GM23338 (cell line): ENCODE measurements at regions not wholly inside any gene's neighbourhood (a gene's known extent, or its start where the extent isn't known, plus 50 kb on each side); places are given as distances from the start of the nearest gene placed in this dataset.
A peak's percentile ranks its signal among the peaks of the same experiment; 100 is the strongest.

Source experiments
- ATAC-seq: fragments of 200-7000 bp; cut with Tn5 transposase; 3 replicates; pipeline ENCODE4 v1.9.1; 2020
- DNase-seq: peaks from one replicate; pipeline ENCODE4 v3.0.0-alpha.2; 2015; ENCODE audit warnings: low spot score
- H2AFZ ChIP-seq: fragments of 200-600 bp; sonication (generic); 2 replicates; pipeline ENCODE4 v1.8.0; 2016; ENCODE audit warnings: antibody characterized with exemption, mild to moderate bottlenecking, moderate library complexity
- H3F3A ChIP-seq: fragments of 200-600 bp; sonication (generic); replicated peaks from 2 replicates; pipeline ENCODE4 v1.8.0; 2017; ENCODE audit warnings: antibody characterized with exemption, mixed run types, low read depth
- H3K27ac ChIP-seq: fragments of 200-600 bp; sonication (generic); 2 replicates; pipeline ENCODE4 v1.6.1; 2016; ENCODE audit warnings: low read depth
- H3K27me3 ChIP-seq: fragments of 200-600 bp; sonication (generic); 2 replicates; pipeline ENCODE4 v1.8.0; 2016; ENCODE audit warnings: mild to moderate bottlenecking, mixed run types, moderate library complexity; ENCODE audit not compliant: insufficient read depth
- H3K36me3 ChIP-seq: fragments of 200-600 bp; sonication (generic); 2 replicates; pipeline ENCODE4 v1.8.0; 2016; ENCODE audit warnings: mild to moderate bottlenecking; ENCODE audit not compliant: insufficient read depth
- H3K4me1 ChIP-seq: fragments of 200-600 bp; sonication (generic); 2 replicates; pipeline ENCODE4 v1.8.0; 2016; ENCODE audit warnings: mild to moderate bottlenecking, moderate library complexity; ENCODE audit not compliant: insufficient read depth
- H3K4me2 ChIP-seq: fragments of 200-600 bp; sonication (generic); 2 replicates; pipeline ENCODE4 v1.7.1; 2017; ENCODE audit warnings: mixed run types
- H3K4me3 ChIP-seq: fragments of 200-600 bp; sonication (generic); 2 replicates; pipeline ENCODE4 v1.6.1; 2016; ENCODE audit warnings: mixed run types
- H3K79me2 ChIP-seq: fragments of 200-600 bp; sonication (generic); replicated peaks from 2 replicates; pipeline ENCODE4 v1.8.0; 2017; ENCODE audit warnings: mild to moderate bottlenecking; ENCODE audit not compliant: insufficient read depth
- H3K9me2 ChIP-seq: fragments of 200-600 bp; sonication (generic); 2 replicates; pipeline ENCODE4 v1.8.0; 2017; ENCODE audit not compliant: insufficient read depth
- H4K20me1 ChIP-seq: fragments of 200-600 bp; sonication (generic); replicated peaks from 2 replicates; pipeline ENCODE4 v1.8.0; 2017; ENCODE audit warnings: mild to moderate bottlenecking; ENCODE audit not compliant: insufficient read depth
- H3K27ac Mint-ChIP-seq: 2 replicates; pipeline ENCODE4 v1.8.0; 2020; ENCODE audit warnings: inconsistent platforms, mild to moderate bottlenecking, moderate library complexity, mixed read lengths
- H3K27me3 Mint-ChIP-seq: 3 replicates; pipeline ENCODE4 v1.8.0; 2022; ENCODE audit warnings: low read depth, mild to moderate bottlenecking, moderate library complexity, mixed read lengths, inconsistent platforms; ENCODE audit not compliant: insufficient read depth, poor library complexity
- H3K36me3 Mint-ChIP-seq: 3 replicates; pipeline ENCODE4 v1.8.0; 2021; ENCODE audit warnings: low read depth, mild to moderate bottlenecking, inconsistent platforms, moderate library complexity, mixed read lengths
- H3K4me1 Mint-ChIP-seq: 3 replicates; pipeline ENCODE4 v1.8.0; 2020; ENCODE audit warnings: mild to moderate bottlenecking, inconsistent platforms, mixed read lengths
- H3K4me3 Mint-ChIP-seq: 3 replicates; pipeline ENCODE4 v1.8.0; 2021; ENCODE audit warnings: moderate library complexity, mild to moderate bottlenecking, inconsistent platforms, mixed read lengths
- H3K9me3 Mint-ChIP-seq: 3 replicates; pipeline ENCODE4 v1.8.0; 2020; ENCODE audit warnings: moderate library complexity, mild to moderate bottlenecking, inconsistent platforms, mixed read lengths
- CTCF ChIP-seq, 2 experiments: fragments of 200-600 bp in 1 of 2; sonication (generic) in 1 of 2; conservative IDR thresholded peaks; 2 replicates each; pipeline versions ENCODE4 v1.5.1 to v1.6.1; 2016 to 2017; ENCODE audit warnings: antibody characterized with exemption in 2 of 2, low read depth in 2 of 2, mild to moderate bottlenecking in 2 of 2, moderate library complexity in 1 of 2
- ETS1 ChIP-seq: IDR thresholded peaks from 2 replicates; pipeline ENCODE4 v1.6.1; 2016; ENCODE audit warnings: antibody characterized with exemption
- EZH2phosphoT487 ChIP-seq: fragments of 200-600 bp; sonication (generic); IDR thresholded peaks from one replicate; pipeline ENCODE4 v1.8.1; 2018; ENCODE audit warnings: antibody characterized with exemption; ENCODE audit not compliant: unreplicated experiment
- POLR2AphosphoS5 ChIP-seq: IDR thresholded peaks from 2 replicates; pipeline ENCODE4 v1.6.1; 2016; ENCODE audit warnings: antibody characterized with exemption, low read depth
- REST ChIP-seq: IDR thresholded peaks from one replicate; pipeline ENCODE4 v1.6.1; 2018; ENCODE audit warnings: antibody characterized with exemption; ENCODE audit not compliant: unreplicated experiment

- no peaks in the 10 kb centered on the region for H3K9me2 ChIP-seq
- H3K27ac ChIP-seq, result no peak overlapping the region
- H3K4me2 ChIP-seq, result no peak overlapping the region
- Mint-ChIP-seq H3K27ac (no peak overlapping the region), H3K27me3 (peaks cover 6% of the 10 kb centered on the region), H3K36me3 (no peaks in the 10 kb centered on the region), H3K4me3 (no peak overlapping the region), H3K4me1 (peaks cover 4% of the 10 kb centered on the region), H3K9me3 (no peaks in the 10 kb centered on the region)
- TF ChIP-seq REST, result peak; percentile 52
- no peak for TF ChIP-seq ETS1
- TF ChIP-seq POLR2AphosphoS5, result no peak
- no peak; the same call in 2 of the 3 replicates for ATAC-seq
- H3K79me2 ChIP-seq, result no peaks in the 10 kb centered on the region
- DNase-seq, result no peak
- H2AFZ ChIP-seq, result no peak overlapping the region
- no peaks in the 10 kb centered on the region for H3F3A ChIP-seq
- H3K4me3 ChIP-seq, result no peak overlapping the region
- H4K20me1 ChIP-seq, result no peaks in the 10 kb centered on the region
- H3K27me3 ChIP-seq, result no peaks in the 10 kb centered on the region
- H3K4me1 ChIP-seq, result no peaks in the 10 kb centered on the region
- no peaks in the 10 kb centered on the region for H3K36me3 ChIP-seq
These were observed 255.5 kb upstream of the B3GAT1 start for GRCh38 chr11:134667505-134667904.

GRCh38 chr11:134667175-134667500 is 255.1 kb upstream of the B3GAT1 start:
- Histone ChIP-seq H4K20me1 (no peaks in the 10 kb centered on the region), H3K4me1 (no peaks in the 10 kb centered on the region), H3K36me3 (no peaks in the 10 kb centered on the region), H3K27me3 (no peaks in the 10 kb centered on the region), H3F3A (no peaks in the 10 kb centered on the region), H3K9me2 (no peaks in the 10 kb centered on the region), H2AFZ (no peak overlapping the region), H3K27ac (no peak overlapping the region), H3K79me2 (no peaks in the 10 kb centered on the region), H3K4me2 (no peak overlapping the region), H3K4me3 (no peak overlapping the region)
- ATAC-seq (no peak), DNase-seq (no peak)
- peaks cover 4% of the 10 kb centered on the region for H3K4me1 Mint-ChIP-seq
- no peaks in the 10 kb centered on the region; the same call in 2 of the 3 replicates for H3K36me3 Mint-ChIP-seq
- H3K4me3 Mint-ChIP-seq, result no peak overlapping the region
- H3K27me3 Mint-ChIP-seq, result peaks cover 6% of the 10 kb centered on the region
- H3K27ac Mint-ChIP-seq, result no peak overlapping the region
- H3K9me3 Mint-ChIP-seq, result peaks cover 2% of the 10 kb centered on the region; the same call in 2 of the 3 replicates
- TF ChIP-seq EZH2phosphoT487 (no peak), REST (no peak), CTCF (conservative IDR thresholded peaks at IDR 0.05; ENCODE audit: low read depth in 2 of 2) (no peak)
